ENCODE measurements at regions not wholly inside any gene's neighbourhood (a gene's known extent, or its start where the extent isn't known, plus 50 kb on each side); places are given as distances from the start of the nearest gene placed in this dataset.

- TF ChIP-seq, protein P1, sequence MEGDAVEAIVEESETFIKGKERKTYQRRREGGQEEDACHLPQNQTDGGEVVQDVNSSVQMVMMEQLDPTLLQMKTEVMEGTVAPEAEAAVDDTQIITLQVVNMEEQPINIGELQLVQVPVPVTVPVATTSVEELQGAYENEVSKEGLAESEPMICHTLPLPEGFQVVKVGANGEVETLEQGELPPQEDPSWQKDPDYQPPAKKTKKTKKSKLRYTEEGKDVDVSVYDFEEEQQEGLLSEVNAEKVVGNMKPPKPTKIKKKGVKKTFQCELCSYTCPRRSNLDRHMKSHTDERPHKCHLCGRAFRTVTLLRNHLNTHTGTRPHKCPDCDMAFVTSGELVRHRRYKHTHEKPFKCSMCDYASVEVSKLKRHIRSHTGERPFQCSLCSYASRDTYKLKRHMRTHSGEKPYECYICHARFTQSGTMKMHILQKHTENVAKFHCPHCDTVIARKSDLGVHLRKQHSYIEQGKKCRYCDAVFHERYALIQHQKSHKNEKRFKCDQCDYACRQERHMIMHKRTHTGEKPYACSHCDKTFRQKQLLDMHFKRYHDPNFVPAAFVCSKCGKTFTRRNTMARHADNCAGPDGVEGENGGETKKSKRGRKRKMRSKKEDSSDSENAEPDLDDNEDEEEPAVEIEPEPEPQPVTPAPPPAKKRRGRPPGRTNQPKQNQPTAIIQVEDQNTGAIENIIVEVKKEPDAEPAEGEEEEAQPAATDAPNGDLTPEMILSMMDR (IDR thresholded peaks at IDR 0.05; ENCODE audit: low read length), result no peak
- TF ChIP-seq EZH2 (optimal IDR thresholded peaks at IDR 0.05; ENCODE audit: low read depth, low read length) (no peak), EZH2phosphoT487 (IDR thresholded peaks at IDR 0.05; ENCODE audit: low read length) (no peak)
Observed at GRCh38 chr12:90501412-90501811, 453.6 kb downstream of the CCER1 start.
